Activated CD4-positive, alpha-beta T cell treated with anti-CD3 and anti-CD28 coated beads, Interleukin-2, amount 10 ng/mL, durations not matched to agents 24 days and 14 days (primary cell): ENCODE measurements at regions not wholly inside any gene's neighbourhood (a gene's known extent, or its start where the extent isn't known, plus 50 kb on each side); places are given as distances from the start of the nearest gene placed in this dataset.

Experiments
- DNase-seq: peaks from one replicate; pipeline ENCODE4 v3.0.0; 2022
- H3K27ac Mint-ChIP-seq: one replicate; pipeline ENCODE4 v1.8.0; 2022; ENCODE audit warnings: mild to moderate bottlenecking, mixed read lengths
- H3K27me3 Mint-ChIP-seq: one replicate; pipeline ENCODE4 v1.8.0; 2022; ENCODE audit warnings: mixed read lengths
- H3K36me3 Mint-ChIP-seq: one replicate; pipeline ENCODE4 v1.8.0; 2022; ENCODE audit warnings: low read depth, mild to moderate bottlenecking, mixed read lengths
- H3K4me1 Mint-ChIP-seq: one replicate; pipeline ENCODE4 v1.8.0; 2021; ENCODE audit warnings: mixed read lengths
- H3K4me3 Mint-ChIP-seq: one replicate; pipeline ENCODE4 v1.8.0; 2022; ENCODE audit warnings: mild to moderate bottlenecking, moderate library complexity, mixed read lengths
- H3K9me3 Mint-ChIP-seq: one replicate; pipeline ENCODE4 v1.8.0; 2021; ENCODE audit warnings: mixed read lengths
- intact Hi-C: fragments of 100-400 bp; cut with micrococcal nuclease; formaldehyde crosslinking; loops from one replicate; pipeline ENCODE4 v1.15.1; 2023

DNA sequence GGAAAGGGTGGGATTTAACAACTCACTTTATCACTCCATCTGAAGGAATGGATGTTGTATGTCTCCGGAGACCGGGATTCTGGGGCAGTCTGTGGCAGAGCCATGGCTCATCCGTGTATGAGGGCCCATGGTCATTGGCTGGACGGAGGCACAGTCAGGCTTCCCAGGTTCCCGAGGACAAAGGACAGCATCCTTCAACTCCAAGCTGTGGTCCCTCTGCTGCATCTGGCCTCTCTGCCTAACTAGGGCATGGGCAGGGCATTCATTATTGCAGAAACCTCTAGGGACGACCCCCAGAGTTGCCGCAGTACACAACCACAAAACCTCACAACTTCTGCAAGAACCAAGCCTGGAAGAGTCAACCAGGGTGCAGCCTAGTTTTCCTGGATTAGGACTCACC lies 525.2 kb downstream of the GLRX3 start:
- Mint-ChIP-seq H3K9me3 (no peaks in the 10 kb centered on the region), H3K4me3 (no peak overlapping the region), H3K4me1 (no peaks in the 10 kb centered on the region), H3K27me3 (no peaks in the 10 kb centered on the region), H3K27ac (no peak overlapping the region), H3K36me3 (no peaks in the 10 kb centered on the region)
- no peak for DNase-seq
- intact Hi-C loops = no loop called here

DNA sequence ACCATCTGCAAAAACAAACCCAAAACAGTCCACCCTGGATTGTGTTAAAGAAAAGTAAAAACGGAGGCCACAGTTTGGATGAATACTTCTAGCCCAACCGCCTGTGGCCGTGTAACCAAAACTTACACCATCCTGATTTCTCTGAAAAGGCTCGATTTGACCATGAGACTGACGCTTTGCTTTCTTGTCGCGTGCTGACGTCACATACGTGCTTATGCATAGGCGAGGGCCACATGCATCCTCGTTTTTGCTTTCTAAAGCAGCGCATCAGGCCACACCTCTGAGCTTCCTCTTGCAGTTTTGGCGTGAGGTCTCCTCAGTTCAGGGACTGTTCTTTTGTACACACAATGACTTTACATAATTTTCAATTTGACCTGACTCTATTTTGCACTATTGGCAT lies 526.6 kb downstream of the GLRX3 start:
- H3K4me3 Mint-ChIP-seq = no peak overlapping the region
- no peak for DNase-seq
- intact Hi-C loops = no loop called here

DNA sequence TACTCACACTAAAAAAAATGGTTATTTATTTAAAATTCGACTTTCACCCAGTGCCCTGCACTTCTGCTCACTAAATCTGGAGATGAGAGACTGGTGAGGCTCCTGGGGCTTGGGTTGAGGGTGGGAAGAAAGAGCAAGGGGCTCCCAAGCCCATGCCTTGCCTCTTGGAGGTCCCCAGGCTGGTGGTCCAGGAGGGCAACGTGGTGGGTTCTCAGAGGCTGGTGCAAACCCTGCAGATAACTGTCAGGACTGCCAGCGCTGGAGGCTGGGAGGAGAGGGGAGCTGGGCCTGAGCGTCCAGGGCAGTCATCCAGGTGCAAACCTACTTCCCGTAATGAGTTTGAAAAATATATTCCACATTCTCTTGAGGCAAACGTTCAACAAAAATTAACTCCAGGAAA lies 528.3 kb downstream of the GLRX3 start:
- H3K4me3 Mint-ChIP-seq = no peak overlapping the region
- intact Hi-C loops = no loop called here
- H3K27ac Mint-ChIP-seq = no peak overlapping the region
- DNase-seq = no peak
- no peaks in the 10 kb centered on the region for H3K9me3 Mint-ChIP-seq
- H3K36me3 Mint-ChIP-seq = no peaks in the 10 kb centered on the region
- no peaks in the 10 kb centered on the region for H3K27me3 Mint-ChIP-seq
- no peaks in the 10 kb centered on the region for H3K4me1 Mint-ChIP-seq

More for the DNA sequence above, 526.6 kb downstream of the GLRX3 start:
- H3K9me3 Mint-ChIP-seq = no peaks in the 10 kb centered on the region
- no peaks in the 10 kb centered on the region for H3K27me3 Mint-ChIP-seq
- H3K36me3 Mint-ChIP-seq = no peaks in the 10 kb centered on the region
- H3K27ac Mint-ChIP-seq = no peak overlapping the region
- H3K4me1 Mint-ChIP-seq = no peaks in the 10 kb centered on the region

DNA sequence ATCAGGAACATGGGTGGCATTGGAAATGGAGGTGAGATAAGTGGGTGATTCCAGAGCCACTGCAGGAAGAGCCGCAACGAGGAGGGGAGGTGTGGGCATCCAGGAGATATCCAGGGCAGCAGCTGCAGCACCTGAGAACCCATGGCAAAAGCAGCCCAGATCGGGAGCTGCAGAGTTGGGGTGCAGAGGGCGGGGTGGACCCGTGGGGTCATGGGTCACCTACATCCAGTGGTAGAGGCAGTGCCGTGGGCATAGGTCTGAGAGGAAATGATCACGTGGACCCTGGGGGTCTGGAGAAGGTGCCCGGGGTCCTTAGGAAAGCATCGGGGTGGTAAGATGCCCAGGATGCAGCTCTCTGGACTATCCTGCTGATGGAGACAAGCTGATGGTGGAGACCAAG lies 530.0 kb downstream of the GLRX3 start:
- no peak overlapping the region for H3K4me3 Mint-ChIP-seq
- no peaks in the 10 kb centered on the region for H3K4me1 Mint-ChIP-seq
- intact Hi-C loops = no loop called here
- no peaks in the 10 kb centered on the region for H3K36me3 Mint-ChIP-seq
- H3K27ac Mint-ChIP-seq = no peak overlapping the region
- no peaks in the 10 kb centered on the region for H3K9me3 Mint-ChIP-seq
- DNase-seq = no peak
- H3K27me3 Mint-ChIP-seq = no peaks in the 10 kb centered on the region

DNA sequence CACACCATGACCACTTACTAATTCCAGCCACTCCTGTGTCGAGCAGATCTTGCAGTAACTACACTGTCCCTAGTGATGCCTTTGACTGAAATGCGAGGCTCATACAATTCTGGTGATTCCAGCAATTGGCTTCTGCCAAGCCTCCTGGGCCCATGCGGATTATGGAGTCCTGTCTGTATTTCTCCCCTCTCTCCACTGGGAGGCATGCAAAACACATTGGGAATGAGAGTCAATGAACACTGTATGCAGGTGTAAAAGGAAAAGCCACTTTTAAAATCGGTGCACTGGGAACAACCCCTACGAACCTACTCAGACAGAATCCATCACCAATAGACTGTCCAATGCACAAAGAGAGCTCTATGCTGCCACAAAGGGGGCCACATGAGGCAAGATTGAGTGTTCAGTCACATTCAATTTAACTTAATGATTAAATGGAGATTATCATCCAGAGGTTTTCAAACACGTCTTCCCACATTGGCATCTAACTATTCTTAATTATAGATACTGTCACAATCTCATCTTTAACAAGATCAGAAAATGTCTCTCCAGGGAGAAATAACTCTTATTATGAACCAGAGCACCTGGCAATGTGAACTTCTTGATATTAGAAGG lies 550.6 kb downstream of the GLRX3 start:
- no peaks in the 10 kb centered on the region for H3K27me3 Mint-ChIP-seq
- H3K4me1 Mint-ChIP-seq = no peaks in the 10 kb centered on the region
- no peaks in the 10 kb centered on the region for H3K36me3 Mint-ChIP-seq
- H3K27ac Mint-ChIP-seq = no peak overlapping the region
- H3K9me3 Mint-ChIP-seq = no peaks in the 10 kb centered on the region
- no peak overlapping the region for H3K4me3 Mint-ChIP-seq
- DNase-seq = no peak
- intact Hi-C loops = no loop called here

DNA sequence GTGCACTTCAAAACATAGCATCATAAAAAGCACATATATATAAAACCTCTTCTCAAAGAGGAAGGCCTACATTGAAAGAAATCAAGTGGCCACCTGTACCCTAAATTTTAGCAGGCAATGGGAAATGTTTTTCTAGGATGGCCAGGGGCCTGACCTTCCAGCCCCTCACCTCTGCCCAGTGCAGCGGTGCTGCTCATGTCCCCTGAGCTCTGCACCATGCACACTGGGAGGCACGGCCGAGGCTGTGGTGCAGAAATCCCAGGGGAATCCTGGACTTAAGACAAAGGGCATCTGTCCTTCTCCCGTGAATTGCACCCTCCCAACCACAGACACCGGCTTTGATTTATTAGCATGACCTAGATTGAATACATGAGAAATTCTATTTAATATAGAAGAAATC lies 551.4 kb downstream of the GLRX3 start:
- intact Hi-C loops = no loop called here
- Mint-ChIP-seq H3K4me1 (no peaks in the 10 kb centered on the region), H3K36me3 (no peaks in the 10 kb centered on the region), H3K4me3 (no peak overlapping the region), H3K27ac (no peak overlapping the region), H3K27me3 (no peaks in the 10 kb centered on the region), H3K9me3 (no peaks in the 10 kb centered on the region)
- no peak for DNase-seq

DNA sequence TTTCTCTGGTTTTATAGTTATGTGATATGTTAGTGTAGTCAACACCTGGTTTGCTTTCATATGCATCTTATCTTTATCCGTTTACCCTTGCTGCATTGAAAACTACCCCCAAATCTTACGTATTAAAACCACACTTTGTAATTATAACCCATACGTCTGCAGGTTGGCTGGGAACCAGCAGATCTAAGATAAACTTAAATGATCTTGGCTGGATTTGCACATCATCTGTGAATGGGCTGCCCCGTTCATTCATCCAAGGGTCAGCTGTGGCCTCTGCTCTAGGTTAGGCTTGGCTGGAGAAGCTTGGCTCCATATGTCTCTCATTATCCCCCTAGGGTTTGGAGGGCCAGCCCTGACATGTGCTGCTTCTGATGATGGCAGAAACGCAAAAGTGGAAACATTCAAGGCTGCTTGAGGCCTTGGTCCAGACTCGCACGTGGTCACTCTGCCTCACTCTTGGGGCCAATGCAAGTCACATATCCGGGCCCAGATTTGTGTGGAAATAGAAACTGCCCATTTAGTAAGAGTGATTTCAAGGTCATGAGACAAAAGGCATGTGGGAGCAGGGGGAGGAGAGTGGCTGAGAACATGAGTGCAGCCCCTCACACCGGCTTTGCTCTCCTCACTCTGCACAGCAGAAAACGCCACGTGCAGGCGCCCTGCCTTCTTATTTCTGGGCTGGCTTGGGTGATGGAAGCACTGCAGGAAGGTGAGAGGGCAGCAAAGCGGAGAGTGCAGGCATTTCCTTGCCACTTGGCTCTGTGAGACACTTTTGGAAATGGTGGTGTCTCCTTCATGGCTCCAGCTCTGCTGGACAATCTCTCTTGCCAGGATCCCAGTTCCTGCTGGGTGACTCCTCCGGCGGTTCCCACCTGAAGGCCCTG lies 553.8 kb downstream of the GLRX3 start:
- intact Hi-C loops = no loop called here
- no peak for DNase-seq
- H3K9me3 Mint-ChIP-seq = no peaks in the 10 kb centered on the region
- no peak overlapping the region for H3K4me3 Mint-ChIP-seq
- no peaks in the 10 kb centered on the region for H3K27me3 Mint-ChIP-seq
- H3K4me1 Mint-ChIP-seq = no peaks in the 10 kb centered on the region
- H3K27ac Mint-ChIP-seq = no peak overlapping the region
- no peaks in the 10 kb centered on the region for H3K36me3 Mint-ChIP-seq

DNA sequence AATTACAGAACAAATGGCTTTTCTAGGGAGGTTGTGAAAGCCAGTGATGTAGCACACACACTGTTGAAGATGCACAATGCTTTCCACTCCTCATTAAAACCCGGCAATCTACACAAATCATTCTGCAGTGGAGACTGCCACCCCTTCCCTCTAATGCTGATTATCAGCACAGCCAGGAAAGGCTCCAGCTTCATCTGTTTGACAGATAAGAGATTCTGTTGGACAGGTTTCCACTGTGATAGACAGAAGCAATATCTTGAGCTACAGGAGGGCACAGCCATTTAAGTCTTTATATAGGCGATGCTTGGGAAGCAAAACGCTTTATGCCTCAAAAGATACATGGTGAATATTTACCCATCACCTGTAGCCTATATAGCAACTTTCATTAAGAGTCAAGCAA lies 555.6 kb downstream of the GLRX3 start:
- DNase-seq = no peak
- no peak overlapping the region for H3K4me3 Mint-ChIP-seq
- H3K27ac Mint-ChIP-seq = no peak overlapping the region
- H3K36me3 Mint-ChIP-seq = no peaks in the 10 kb centered on the region
- H3K9me3 Mint-ChIP-seq = no peaks in the 10 kb centered on the region
- intact Hi-C loops = no loop called here
- H3K4me1 Mint-ChIP-seq = no peaks in the 10 kb centered on the region
- no peaks in the 10 kb centered on the region for H3K27me3 Mint-ChIP-seq

DNA sequence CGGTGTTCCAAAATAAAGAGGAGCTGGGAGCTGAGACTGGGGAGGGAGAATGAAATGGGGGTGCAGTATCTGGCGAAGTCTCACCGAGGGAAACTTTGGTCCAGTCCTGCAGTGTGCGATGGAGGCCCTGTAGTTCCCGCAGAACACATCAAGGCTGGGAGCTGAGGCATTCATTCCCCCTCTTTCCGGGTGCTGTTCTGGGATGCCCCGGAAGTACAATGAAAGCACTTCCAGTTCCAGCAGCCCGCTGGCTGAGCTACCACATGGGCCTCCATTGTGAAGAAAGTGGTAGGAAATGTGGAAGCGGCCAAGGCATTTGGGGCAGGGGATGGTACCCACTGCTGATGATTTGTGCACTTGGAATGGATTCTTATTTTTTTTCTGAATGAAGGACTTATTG lies 560.7 kb downstream of the GLRX3 start:
- no peak for DNase-seq
- no peaks in the 10 kb centered on the region for H3K36me3 Mint-ChIP-seq
- H3K4me1 Mint-ChIP-seq = no peaks in the 10 kb centered on the region

DNA sequence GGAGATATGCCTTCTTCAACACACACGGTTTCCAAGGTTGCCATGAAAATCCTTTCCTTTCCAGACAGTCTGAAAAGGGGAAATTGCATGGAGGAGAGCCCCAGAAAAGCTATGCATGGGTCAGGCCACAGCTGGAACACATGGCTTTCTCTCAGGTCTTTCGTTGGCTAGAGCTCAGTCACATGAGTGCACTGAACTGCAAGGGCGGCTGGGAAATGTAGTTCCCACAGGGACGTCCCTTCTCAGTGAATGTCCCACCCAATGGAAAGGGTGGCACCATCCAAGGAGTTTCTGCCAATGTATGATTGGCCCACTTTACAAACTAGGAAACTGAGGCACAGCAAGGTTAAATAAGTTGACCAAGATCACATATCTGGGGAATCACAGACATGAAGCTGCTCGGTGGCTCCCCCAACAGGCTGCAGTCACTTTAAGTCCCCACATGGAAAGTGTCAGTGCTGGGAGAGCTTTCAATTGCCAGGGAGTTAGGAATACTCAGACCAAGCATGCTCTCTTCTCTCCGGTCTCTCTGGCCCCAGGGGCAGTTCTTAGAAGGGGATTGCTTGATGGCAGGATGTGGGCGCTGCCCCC lies 571.3 kb downstream of the GLRX3 start:
- Mint-ChIP-seq H3K27ac (no peak overlapping the region), H3K4me3 (no peak overlapping the region), H3K36me3 (no peaks in the 10 kb centered on the region), H3K9me3 (no peaks in the 10 kb centered on the region), H3K27me3 (no peaks in the 10 kb centered on the region), H3K4me1 (no peaks in the 10 kb centered on the region)
- intact Hi-C loops = no loop called here
- no peak for DNase-seq

More for the DNA sequence above, 560.7 kb downstream of the GLRX3 start:
- no peak overlapping the region for H3K27ac Mint-ChIP-seq
- intact Hi-C loops = no loop called here
- no peaks in the 10 kb centered on the region for H3K27me3 Mint-ChIP-seq
- no peak overlapping the region for H3K4me3 Mint-ChIP-seq
- no peaks in the 10 kb centered on the region for H3K9me3 Mint-ChIP-seq

DNA sequence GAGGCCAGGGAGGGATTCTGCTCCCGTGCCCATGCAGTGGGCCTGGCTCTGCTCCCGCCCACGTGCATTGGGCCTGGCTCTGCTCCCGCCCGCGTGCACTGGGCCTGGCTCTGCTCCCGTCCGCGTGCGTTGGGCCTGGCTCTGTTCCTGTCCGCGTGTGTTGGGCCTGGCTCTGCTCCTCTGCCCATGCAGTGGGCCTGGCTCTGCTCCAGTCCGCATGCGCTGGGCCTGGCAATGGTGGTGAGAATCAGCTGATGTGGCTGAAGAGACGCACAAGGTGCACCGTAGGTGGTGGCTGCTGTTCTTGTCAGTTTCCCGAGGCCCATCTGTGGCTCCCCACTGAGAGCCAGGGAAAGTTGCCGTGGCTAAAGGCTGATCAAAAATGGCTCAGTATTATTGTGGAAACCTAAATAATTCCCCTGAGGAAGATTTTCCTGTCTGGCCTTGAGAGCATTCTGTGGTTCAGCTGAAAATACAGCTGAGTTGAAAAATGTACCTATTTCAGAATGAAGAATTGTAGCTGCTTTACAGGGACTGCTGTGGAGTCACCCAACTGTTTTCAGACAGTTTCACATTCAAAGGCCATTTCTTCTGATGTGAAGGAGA lies 572.4 kb downstream of the GLRX3 start:
- no peaks in the 10 kb centered on the region for H3K27me3 Mint-ChIP-seq
- no peak overlapping the region for H3K27ac Mint-ChIP-seq
- H3K9me3 Mint-ChIP-seq = no peaks in the 10 kb centered on the region
- no peak for DNase-seq
- no peak overlapping the region for H3K4me3 Mint-ChIP-seq
- intact Hi-C loops = no loop called here
- no peaks in the 10 kb centered on the region for H3K4me1 Mint-ChIP-seq
- no peaks in the 10 kb centered on the region for H3K36me3 Mint-ChIP-seq

DNA sequence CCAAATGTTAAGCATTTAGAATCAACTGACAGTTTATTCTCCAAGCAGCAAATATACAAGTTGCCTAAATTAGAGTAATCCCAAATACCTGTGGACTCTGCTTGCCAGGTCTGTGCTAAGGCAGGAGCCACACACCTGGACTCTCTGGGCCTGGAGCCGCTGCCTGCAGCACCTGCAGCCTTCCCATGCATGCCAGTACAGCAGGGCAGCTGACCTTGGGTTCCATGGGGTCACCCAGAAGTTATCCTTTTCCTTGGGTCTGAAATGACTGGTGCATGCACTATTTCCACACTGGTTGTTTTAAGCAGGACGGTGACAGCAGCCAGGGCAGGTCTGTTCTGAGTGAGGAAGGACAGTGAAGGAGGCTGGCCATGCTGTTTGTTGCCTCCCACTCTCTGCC lies 573.2 kb downstream of the GLRX3 start:
- intact Hi-C loops = no loop called here
- Mint-ChIP-seq H3K9me3 (no peaks in the 10 kb centered on the region), H3K27me3 (no peaks in the 10 kb centered on the region), H3K36me3 (no peaks in the 10 kb centered on the region), H3K4me1 (no peaks in the 10 kb centered on the region), H3K4me3 (no peak overlapping the region), H3K27ac (no peak overlapping the region)
- no peak for DNase-seq

DNA sequence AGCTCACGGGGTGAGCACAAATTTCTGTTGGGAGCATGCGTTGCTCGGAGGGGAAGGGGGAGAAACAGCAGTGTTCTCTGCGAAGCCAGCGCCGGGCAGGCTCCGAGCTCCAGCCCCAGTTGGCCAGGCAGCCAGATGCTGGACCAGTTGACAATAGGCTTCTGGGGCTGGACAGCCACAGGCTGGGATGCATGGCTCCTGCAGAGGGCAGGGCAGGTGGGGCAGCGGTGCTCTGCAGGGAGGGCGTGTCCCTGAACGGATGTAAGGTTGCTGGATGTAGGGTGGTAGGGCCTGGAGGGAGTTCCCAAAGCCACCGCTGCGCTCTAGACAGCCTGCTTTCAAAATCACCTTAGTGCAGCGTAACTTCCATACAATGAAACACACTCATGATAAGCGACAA lies 574.9 kb downstream of the GLRX3 start:
- Mint-ChIP-seq H3K36me3 (no peaks in the 10 kb centered on the region), H3K4me3 (no peak overlapping the region), H3K27me3 (no peaks in the 10 kb centered on the region), H3K4me1 (no peaks in the 10 kb centered on the region), H3K9me3 (no peaks in the 10 kb centered on the region), H3K27ac (no peak overlapping the region)
- DNase-seq = no peak
- intact Hi-C loops = no loop called here

DNA sequence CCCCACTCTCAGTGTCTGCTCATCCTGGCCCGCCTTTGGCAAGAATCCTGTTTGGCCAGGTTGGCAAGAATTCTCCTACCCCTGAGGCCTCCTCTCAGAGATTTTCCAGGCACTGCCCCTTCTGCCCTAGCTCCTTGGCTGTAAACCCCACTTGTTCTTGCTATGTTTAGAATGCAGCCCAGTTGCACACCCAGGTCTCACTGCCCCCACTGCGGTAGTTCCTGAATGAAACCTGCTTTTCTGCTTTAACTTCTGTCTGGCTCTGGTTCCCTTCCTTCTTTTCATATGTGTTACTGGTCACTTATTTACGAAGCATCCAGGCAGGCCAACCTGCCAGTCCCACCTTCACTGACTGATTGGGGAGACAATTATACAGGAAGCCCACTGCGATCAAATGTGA lies 576.9 kb downstream of the GLRX3 start:
- Mint-ChIP-seq H3K27me3 (no peaks in the 10 kb centered on the region), H3K27ac (no peak overlapping the region), H3K4me3 (no peak overlapping the region), H3K4me1 (no peaks in the 10 kb centered on the region), H3K9me3 (no peaks in the 10 kb centered on the region), H3K36me3 (no peaks in the 10 kb centered on the region)
- intact Hi-C loops = no loop called here
- no peak for DNase-seq
